ENCODE measurements at regions not wholly inside any gene's neighbourhood (a gene's known extent, or its start where the extent isn't known, plus 50 kb on each side); places are given as distances from the start of the nearest gene placed in this dataset.

- TF ChIP-seq CHD7 (IDR thresholded peaks at IDR 0.05; ENCODE audit: insufficient replicate concordance, low read length) (no peak), SUZ12 (IDR thresholded peaks at IDR 0.05; ENCODE audit: low read length) (no peak), ATF2 (IDR thresholded peaks at IDR 0.05; ENCODE audit: low read length) (no peak), CHD1 (IDR thresholded peaks at IDR 0.05; ENCODE audit: low read depth, low read length) (no peak), BRCA1 (IDR thresholded peaks at IDR 0.05; ENCODE audit: low read depth, low read length) (no peak), NRF1 (IDR thresholded peaks at IDR 0.05; ENCODE audit: low read depth, low read length) (no peak), TCF12 (IDR thresholded peaks at IDR 0.05; ENCODE audit: low read depth, low read length) (no peak), CREB1 (IDR thresholded peaks at IDR 0.05) (no peak), TBP (IDR thresholded peaks at IDR 0.05; ENCODE audit: low read depth, low read length) (no peak), SAP30 (IDR thresholded peaks at IDR 0.05; ENCODE audit: insufficient read depth, insufficient replicate concordance, low read length) (no peak), KDM5A (IDR thresholded peaks at IDR 0.05; ENCODE audit: low read length) (no peak)
Measured at GRCh38 chr6:145327586-145327985, 407.7 kb downstream of the EPM2A start (continued).

Data from H1 (cell line).